Ishikawa (cell line): ENCODE measurements at regions not wholly inside any gene's neighbourhood (a gene's known extent, or its start where the extent isn't known, plus 50 kb on each side); places are given as distances from the start of the nearest gene placed in this dataset.

ENCODE experiments used
- CEBPB ChIP-seq: IDR thresholded peaks from 2 replicates; pipeline ENCODE4 v1.6.1; 2012
- EP300 ChIP-seq: IDR thresholded peaks from 2 replicates; pipeline ENCODE4 v1.6.1; 2012; ENCODE audit warnings: borderline replicate concordance
- RAD21 ChIP-seq: IDR thresholded peaks from 2 replicates; pipeline ENCODE4 v1.6.1; 2012; ENCODE audit warnings: low read depth
- REST ChIP-seq: IDR thresholded peaks from 2 replicates; pipeline ENCODE4 v1.6.1; 2012; ENCODE audit warnings: low read depth, mild to moderate bottlenecking
- TEAD4 ChIP-seq: IDR thresholded peaks from 2 replicates; pipeline ENCODE4 v1.6.1; 2012
- YY1 ChIP-seq: IDR thresholded peaks from 2 replicates; pipeline ENCODE4 v1.6.1; 2012; ENCODE audit warnings: low read depth

- TF ChIP-seq YY1 (no peak), REST (no peak), TEAD4 (no peak), EP300 (no peak), CEBPB (no peak), RAD21 (no peak)
Measured at GRCh38 chr6:156695742-156696141, 81.4 kb upstream of the ARID1B start.
